Eye (tissue), 1 donor: ENCODE measurements at regions not wholly inside any gene's neighbourhood (a gene's known extent, or its start where the extent isn't known, plus 50 kb on each side); places are given as distances from the start of the nearest gene placed in this dataset.

Experiments
- DNase-seq: peaks from one replicate; pipeline ENCODE4 v3.0.0-alpha.2; 2015

DNA sequence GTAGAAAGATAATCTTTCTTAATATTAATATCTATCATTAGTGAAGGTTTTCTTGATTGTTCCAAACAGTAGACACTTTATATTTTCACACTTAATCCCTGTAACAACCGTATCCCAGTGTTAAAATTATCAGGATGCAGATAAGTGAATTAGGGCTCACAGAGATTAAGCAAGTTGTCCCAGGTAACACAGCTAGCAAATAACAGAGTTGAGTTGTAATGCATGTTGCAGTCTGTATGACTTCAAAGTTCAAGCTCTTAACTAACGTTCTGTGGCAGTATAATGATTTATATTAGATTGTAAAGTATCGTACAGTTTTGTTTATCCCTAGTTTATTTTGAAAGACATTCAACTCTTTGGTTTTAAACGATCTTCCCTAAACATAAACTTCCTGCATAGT lies 517.5 kb downstream of the TFAP2B start:
- no peak for DNase-seq

- no peak for DNase-seq
Measured at GRCh38 chr6:51337277-51337676, 518.6 kb downstream of the TFAP2B start.

- no peak for DNase-seq
Measured at GRCh38 chr6:51339108-51339507, 520.4 kb downstream of the TFAP2B start.

DNA sequence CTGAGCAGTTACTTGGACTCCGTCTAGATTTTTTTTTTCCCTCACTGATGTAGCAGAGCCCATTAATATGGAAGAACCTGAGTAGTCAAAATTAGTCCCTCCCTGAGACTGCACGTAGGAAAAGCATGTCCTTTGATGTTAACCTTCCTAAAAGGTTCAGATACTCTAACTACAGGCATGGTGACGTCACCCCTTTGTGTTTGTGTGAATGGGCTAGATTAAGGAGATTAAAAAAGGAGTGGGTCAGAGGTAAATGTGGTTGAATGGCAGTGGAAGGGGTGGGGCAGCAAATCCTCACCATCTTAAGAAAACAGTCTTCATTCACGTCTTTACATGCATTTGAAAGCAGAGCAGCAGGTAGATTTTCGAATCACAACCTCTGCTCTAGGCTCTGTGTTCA lies 521.1 kb downstream of the TFAP2B start:
- peak; percentile 21 for DNase-seq

DNA sequence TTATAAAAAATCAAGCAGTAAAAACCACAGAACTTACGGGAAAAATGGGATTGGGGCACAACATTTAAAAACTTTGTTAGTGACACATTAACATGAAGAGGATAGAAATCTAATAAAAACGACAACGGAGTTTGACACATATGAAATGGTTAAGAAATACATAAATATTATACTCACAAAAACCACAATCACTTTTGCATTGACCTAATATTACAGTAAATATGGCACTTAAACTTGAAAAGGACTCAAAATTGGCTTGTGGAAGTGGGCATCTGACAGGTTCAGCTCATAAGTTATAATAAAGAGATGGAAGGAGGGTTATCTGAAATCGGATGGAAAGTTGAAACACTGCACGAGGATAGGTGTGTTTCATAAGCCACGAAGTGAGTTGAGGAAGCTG lies 523.7 kb downstream of the TFAP2B start:
- DNase-seq, result no peak

- no peak for DNase-seq
Measured at GRCh38 chr6:51349857-51350256, 531.2 kb downstream of the TFAP2B start.

GRCh38 chr6:51350308-51350904 lies 531.7 kb downstream of the TFAP2B start:
- DNase-seq, result no peak

GRCh38 chr6:51352506-51353029 lies 533.9 kb downstream of the TFAP2B start:
- no peak for DNase-seq

- no peak for DNase-seq
Measured at GRCh38 chr6:51360287-51360686, 541.6 kb downstream of the TFAP2B start.

DNA sequence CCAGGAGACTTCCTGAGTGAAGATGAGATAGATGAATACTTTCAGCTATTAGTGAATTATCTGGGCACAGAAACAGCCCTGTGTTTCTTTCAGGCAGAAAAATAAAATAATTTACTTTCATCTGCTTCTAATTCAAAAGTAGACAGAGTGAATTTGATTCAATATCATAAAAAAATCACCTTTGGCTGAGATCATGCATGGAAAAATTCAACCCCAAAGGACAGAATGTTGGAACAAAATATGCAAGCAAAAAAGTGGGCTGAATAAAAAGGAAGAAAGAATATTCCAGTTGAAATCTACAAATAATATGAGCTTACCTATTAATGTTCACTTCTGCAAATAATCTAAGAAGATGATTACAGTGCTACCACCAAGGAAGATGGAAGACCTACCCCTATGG lies 546.9 kb downstream of the TFAP2B start:
- DNase-seq, result no peak

DNA sequence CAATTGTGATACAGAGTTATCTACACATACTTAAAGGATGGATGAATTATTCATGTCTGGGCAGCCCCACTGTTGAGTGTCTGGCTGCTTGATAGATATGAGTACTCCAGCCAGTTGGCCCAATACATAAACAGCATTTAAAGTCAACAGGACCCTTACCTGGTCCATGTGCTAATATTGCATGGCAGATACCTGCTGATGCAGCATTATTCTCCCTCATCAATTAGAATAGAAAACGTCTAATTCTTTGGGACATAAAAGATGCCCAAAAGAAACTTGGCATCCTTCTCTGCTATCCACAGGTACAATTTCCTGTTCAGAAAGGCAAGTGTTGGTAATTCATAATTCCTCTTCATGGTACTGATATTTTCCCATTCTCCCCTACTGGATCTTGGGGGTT lies 550.8 kb downstream of the TFAP2B start:
- no peak for DNase-seq

GRCh38 chr6:51382847-51383246 lies 564.2 kb downstream of the TFAP2B start:
- no peak for DNase-seq

DNA sequence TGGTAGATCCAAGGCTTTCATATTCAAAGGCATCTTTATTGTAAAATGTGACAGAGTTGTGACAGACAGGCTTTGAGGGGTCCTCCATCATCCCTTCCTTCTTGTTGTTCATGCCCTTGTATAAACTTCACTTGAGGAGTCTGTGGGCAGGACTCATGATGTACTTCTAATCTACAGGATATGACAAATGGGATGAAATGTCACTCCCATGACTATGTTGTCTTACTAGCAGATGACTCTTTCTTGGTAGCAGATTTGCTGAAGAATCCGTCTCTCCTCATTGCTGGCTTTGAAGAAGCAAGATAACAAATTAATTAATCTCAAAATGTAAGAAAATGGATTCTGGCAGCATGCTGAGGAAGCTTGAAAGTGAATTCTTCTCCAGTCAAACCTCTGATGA lies 566.1 kb downstream of the TFAP2B start:
- DNase-seq, result no peak

DNA sequence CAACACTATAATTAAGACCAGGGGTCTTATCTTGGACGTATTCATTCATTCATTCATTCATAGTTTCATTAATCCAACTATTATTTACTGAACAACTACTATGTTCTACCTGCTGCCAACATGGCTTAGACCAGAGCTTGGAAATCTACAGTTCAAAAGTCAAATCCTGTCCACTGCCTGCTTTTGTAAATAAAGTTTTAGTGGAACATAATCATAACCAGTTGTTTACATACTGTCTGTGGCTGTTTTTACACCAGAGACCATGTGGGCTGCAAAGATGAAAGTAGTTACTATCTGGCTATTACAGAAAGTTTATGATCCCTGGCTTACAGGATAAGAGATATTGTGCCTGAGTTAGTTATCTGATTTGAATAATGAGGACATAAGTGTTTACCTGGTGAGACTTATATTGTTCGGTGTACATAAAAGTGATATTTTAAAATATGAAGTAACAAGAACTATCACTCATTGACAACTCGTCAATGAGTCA lies 567.7 kb downstream of the TFAP2B start:
- no peak for DNase-seq

GRCh38 chr6:51387907-51388306 lies 569.2 kb downstream of the TFAP2B start:
- no peak for DNase-seq

- DNase-seq, result no peak
Measured at GRCh38 chr6:51394061-51394460, 575.4 kb downstream of the TFAP2B start.

GRCh38 chr6:51396583-51396982 lies 577.9 kb downstream of the TFAP2B start:
- DNase-seq, result no peak

DNA sequence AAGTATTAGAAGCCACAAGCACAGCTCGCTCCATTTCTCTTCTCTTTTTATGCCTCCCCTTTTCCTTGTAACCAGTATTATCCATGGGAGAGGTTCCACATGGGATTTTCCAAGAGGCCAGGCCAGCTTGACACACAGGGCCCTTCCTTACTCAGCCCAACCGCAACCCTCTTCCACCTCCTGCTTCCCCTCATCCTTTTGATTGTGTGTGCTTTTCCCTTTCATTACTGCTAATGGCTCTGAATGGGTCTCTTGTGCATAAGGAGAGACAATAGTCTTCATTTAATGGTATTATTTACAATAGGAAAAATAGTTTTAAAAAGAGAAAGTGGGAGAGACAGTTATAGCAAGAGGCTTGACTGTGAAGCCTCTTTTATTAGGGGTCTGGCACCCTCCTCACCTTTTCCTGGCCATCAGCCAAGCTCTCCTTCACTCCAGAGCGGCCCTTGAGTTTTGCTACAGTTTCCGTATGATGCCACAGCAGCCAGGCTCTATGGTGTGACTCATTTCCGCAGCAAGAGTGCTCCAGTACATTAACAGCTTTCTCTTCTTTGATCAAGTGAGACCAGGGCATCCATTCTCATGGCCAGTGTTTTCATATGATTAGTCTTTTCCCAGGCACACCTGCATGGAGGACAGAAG lies 579.5 kb downstream of the TFAP2B start:
- no peak for DNase-seq

DNA sequence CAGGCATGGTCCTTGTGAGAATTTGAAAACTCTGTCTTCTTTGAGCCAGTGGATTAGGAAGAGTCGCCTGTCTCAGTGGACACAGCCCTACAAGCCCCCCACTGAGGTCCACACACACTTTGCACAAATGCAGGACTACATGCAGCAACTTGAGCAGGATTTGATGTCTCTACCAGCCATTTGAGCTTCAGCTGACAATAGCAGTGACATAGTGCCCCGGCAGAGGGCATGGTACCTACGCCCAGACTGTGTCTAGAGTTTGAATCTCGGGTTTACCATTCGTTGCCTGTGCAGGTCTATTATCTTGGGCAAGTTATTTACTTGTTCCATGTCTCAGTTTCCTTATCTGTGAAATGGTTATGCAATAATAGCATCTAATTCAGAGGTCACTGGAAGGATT lies 580.1 kb downstream of the TFAP2B start:
- DNase-seq, result no peak

DNA sequence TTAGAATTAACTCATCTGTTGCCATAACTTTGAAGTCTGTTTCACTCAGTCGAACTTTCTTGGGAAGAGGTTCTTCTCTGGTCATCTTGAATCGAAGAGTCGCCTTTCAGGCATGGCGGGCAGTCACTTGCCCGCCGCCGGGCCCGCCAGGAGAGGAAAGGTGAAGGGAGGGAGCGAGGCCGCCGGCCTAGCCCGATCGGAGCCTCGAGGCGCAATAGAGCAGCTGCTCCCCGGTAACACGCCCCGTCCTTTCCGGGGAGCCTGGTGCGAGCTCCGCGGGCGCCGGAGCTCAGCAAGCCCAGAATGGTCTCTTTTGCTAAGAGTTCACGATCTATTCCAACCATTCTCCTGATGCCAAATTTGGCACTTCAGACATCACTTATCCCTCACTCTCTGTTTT lies 591.8 kb downstream of the TFAP2B start:
- DNase-seq, result no peak

DNA sequence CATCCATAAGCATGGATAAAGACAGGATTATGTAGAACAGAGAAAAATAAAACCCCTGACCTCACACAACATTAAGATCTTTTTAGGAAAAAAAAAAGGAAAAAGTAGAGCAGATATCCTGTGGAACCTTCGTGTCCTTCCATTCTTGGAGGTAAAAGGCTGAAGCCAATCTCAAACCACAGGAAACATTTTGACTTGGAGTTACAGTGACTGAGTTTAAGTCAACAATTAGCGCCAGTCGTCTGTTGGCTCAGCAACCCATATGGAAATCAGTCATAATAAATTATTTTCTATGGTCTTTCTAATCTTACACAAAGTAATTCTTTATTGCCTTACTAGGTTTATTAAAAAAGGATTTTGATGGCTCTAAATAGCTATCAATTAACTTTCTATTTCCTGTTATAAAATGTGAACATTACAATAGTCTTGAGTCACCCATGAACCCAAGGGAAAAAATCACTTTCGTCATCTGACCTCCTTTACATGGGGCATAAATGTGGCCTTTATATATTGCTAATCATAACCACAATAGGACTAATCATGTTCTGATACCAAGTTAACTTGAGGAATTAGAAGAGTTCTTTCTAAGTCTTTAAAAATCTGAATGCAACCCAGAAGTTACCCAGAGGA lies 592.9 kb downstream of the TFAP2B start:
- no peak for DNase-seq

GRCh38 chr6:51414361-51414760 lies 595.7 kb downstream of the TFAP2B start:
- no peak for DNase-seq

DNA sequence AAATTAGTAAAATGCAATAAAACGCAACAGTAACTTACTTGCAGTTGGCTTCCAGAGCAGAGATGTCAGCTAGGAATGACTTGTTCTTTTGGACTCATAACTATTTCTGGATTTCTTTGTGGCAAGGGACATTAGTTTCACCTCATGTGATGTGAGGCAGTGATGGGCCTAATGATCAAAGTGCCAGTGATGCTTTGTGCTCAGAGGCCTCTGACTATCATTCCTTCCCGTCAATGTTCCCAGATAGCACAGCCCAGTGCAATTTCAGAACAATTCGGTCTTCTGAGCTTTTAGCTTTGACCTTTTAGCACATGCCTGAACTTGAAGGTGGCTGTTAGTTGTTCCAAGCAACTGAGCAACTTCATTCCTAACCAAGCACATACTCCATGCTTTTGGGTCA lies 596.8 kb downstream of the TFAP2B start:
- DNase-seq, result no peak

- peak; percentile 66 for DNase-seq
Measured at GRCh38 chr6:51429017-51429712, 610.5 kb downstream of the TFAP2B start.
